H1 (cell line): ENCODE measurements at regions not wholly inside any gene's neighbourhood (a gene's known extent, or its start where the extent isn't known, plus 50 kb on each side); places are given as distances from the start of the nearest gene placed in this dataset.

Experiments used
- CTCF ChIA-PET: fragments of 300-600 bp; sonication (Branson Sonifier 250); formaldehyde crosslinking; loops from one replicate; lab custom pipeline; 2021; ENCODE audit not compliant: partially characterized antibody; lab: Charles Lee
- POLR2A ChIA-PET: fragments of 300-600 bp; sonication (Branson Sonifier 250); formaldehyde crosslinking; loops from one replicate; lab custom pipeline; 2021; ENCODE audit warnings: inconsistent platforms; ENCODE audit not compliant: partially characterized antibody; lab: Charles Lee
- DNase-seq, 2 experiments: peaks; one replicate each; pipeline versions ENCODE4 v3.0.0 to v3.0.0-alpha.2; 2010 to 2022; ENCODE audit warnings: low spot score in 2 of 2, low read depth in 1 of 2, mixed read lengths in 1 of 2
- FAIRE-seq: peaks from 2 replicates; lab custom pipeline; 2011; peaks lifted over from hg19 to GRCh38; lab: Jason Lieb, UNC
- H2AFZ ChIP-seq: 2 replicates; pipeline ENCODE4 v1.8.1; 2012; ENCODE audit warnings: low read length, inconsistent platforms
- H2AK5ac ChIP-seq: 2 replicates; pipeline ENCODE4 v1.6.1; 2013; ENCODE audit warnings: low read depth, low read length
- H2BK120ac ChIP-seq: replicated peaks from 2 replicates; pipeline ENCODE3; 2013; ENCODE audit warnings: low read depth, low read length, inconsistent platforms
- H2BK12ac ChIP-seq: 2 replicates; pipeline ENCODE4 v1.6.1; 2013; ENCODE audit warnings: low read depth, low read length
- H2BK15ac ChIP-seq: 2 replicates; pipeline ENCODE4 v1.6.1; 2013; ENCODE audit warnings: low read length
- H2BK20ac ChIP-seq: 2 replicates; pipeline ENCODE4 v1.6.1; 2013; ENCODE audit warnings: low read length
- H2BK5ac ChIP-seq: 2 replicates; pipeline ENCODE4 v1.6.1; 2013; ENCODE audit warnings: low read depth, low read length
- H3K14ac ChIP-seq: 2 replicates; pipeline ENCODE4 v1.6.1; 2013; ENCODE audit warnings: inconsistent platforms; ENCODE audit not compliant: insufficient read length
- H3K18ac ChIP-seq: 2 replicates; pipeline ENCODE4 v1.6.1; 2013; ENCODE audit warnings: low read length; ENCODE audit errors: extremely low read depth
- H3K23ac ChIP-seq: 2 replicates; pipeline ENCODE4 v1.6.1; 2013; ENCODE audit warnings: inconsistent platforms; ENCODE audit not compliant: insufficient read length
- H3K23me2 ChIP-seq: 2 replicates; pipeline ENCODE4 v1.6.1; 2013; ENCODE audit warnings: low read depth, low read length
- H3K27ac ChIP-seq: 2 replicates; pipeline ENCODE4 v1.6.1; 2011; ENCODE audit warnings: low read depth, low read length, inconsistent platforms
- H3K27me3 ChIP-seq, 4 experiments: replicated peaks in 1 of 4; 1 replicate in 1 of 4; 2 replicates in 3 of 4; pipeline versions ENCODE4 v1.6.1 to v1.8.1; 2011 to 2013; ENCODE audit warnings: low read length in 3 of 4, mild to moderate bottlenecking in 3 of 4, inconsistent platforms in 2 of 4, mixed read lengths in 2 of 4, moderate library complexity in 1 of 4; ENCODE audit not compliant: control insufficient read depth in 3 of 4, insufficient read depth in 3 of 4; ENCODE audit errors: extremely low read depth in 1 of 4
- H3K36me3 ChIP-seq, 4 experiments: 2 replicates each; pipeline versions ENCODE4 v1.6.1 to v1.8.1; 2011 to 2013; ENCODE audit warnings: mild to moderate bottlenecking in 4 of 4, low read length in 3 of 4, moderate library complexity in 2 of 4, control low read depth in 1 of 4, inconsistent platforms in 1 of 4; ENCODE audit not compliant: insufficient read depth in 4 of 4, control insufficient read depth in 2 of 4
- H3K4ac ChIP-seq: replicated peaks from 2 replicates; pipeline ENCODE3; 2013; ENCODE audit warnings: low read length, low read depth, mixed read lengths, inconsistent platforms; ENCODE audit not compliant: insufficient read length
- H3K4me1 ChIP-seq, 4 experiments: replicated peaks in 1 of 4; 1 replicate in 1 of 4; 2 replicates in 3 of 4; pipeline versions ENCODE4 v1.6.1 to v1.8.1; 2011 to 2013; ENCODE audit warnings: low read length in 3 of 4, inconsistent platforms in 2 of 4, mixed read lengths in 1 of 4; ENCODE audit not compliant: insufficient read depth in 4 of 4, control insufficient read depth in 3 of 4
- H3K4me2 ChIP-seq, 2 experiments: 2 replicates each; pipeline versions ENCODE4 v1.6.1 to v1.8.1; 2011 to 2013; ENCODE audit warnings: low read depth in 2 of 2, low read length in 2 of 2, control low read depth in 1 of 2, inconsistent platforms in 1 of 2, mild to moderate bottlenecking in 1 of 2; ENCODE audit not compliant: insufficient read depth in 1 of 2
- H3K4me3 ChIP-seq, 4 experiments: fragments of 200-600, 300-600 bp in 1 of 4; sonication (generic), shearing (Covaris generic), sonication (Bioruptor Twin) in 1 of 4; 2 replicates each; pipeline versions ENCODE4 v1.5.1 to v1.8.1; 2011 to 2016; ENCODE audit warnings: low read length in 4 of 4, low read depth in 3 of 4, control low read depth in 2 of 4, inconsistent platforms in 2 of 4, mild to moderate bottlenecking in 2 of 4, mixed read lengths in 1 of 4, moderate library complexity in 1 of 4; ENCODE audit not compliant: insufficient read depth in 2 of 4; ENCODE audit errors: extremely low read depth in 1 of 4
- H3K56ac ChIP-seq: replicated peaks from 2 replicates; pipeline ENCODE3; 2013; ENCODE audit warnings: low read depth, mild to moderate bottlenecking, mixed read lengths, low read length, inconsistent platforms; ENCODE audit not compliant: insufficient read length
- H3K79me1 ChIP-seq: 2 replicates; pipeline ENCODE4 v1.6.1; 2013; ENCODE audit warnings: low read depth, low read length, control low read depth
- H3K79me2 ChIP-seq, 2 experiments: 2 replicates each; pipeline versions ENCODE4 v1.6.1 to v1.8.1; 2012 to 2013; ENCODE audit warnings: low read length in 2 of 2, mild to moderate bottlenecking in 2 of 2, inconsistent platforms in 1 of 2; ENCODE audit not compliant: insufficient read depth in 2 of 2, control insufficient read depth in 1 of 2
- H3K9ac ChIP-seq, 4 experiments: replicated peaks in 1 of 4; 1 replicate in 1 of 4; 2 replicates in 3 of 4; pipeline versions ENCODE4 v1.6.1 to v1.8.1; 2011 to 2013; ENCODE audit warnings: low read depth in 3 of 4, low read length in 3 of 4, control low read depth in 2 of 4, mild to moderate bottlenecking in 2 of 4, moderate library complexity in 2 of 4, inconsistent platforms in 1 of 4; ENCODE audit errors: extremely low read depth in 1 of 4
- H3K9me3 ChIP-seq, 2 experiments: 2 replicates each; pipeline versions ENCODE4 v1.6.1 to v1.8.1; 2012 to 2013; ENCODE audit warnings: mild to moderate bottlenecking in 2 of 2, moderate library complexity in 2 of 2, control low read depth in 1 of 2, inconsistent platforms in 1 of 2, low read depth in 1 of 2, low read length in 1 of 2, mixed read lengths in 1 of 2; ENCODE audit not compliant: insufficient read depth in 2 of 2
- H4K20me1 ChIP-seq, 2 experiments: replicated peaks in 1 of 2; 2 replicates each; pipeline versions ENCODE3 to v1.8.1; 2011 to 2013; ENCODE audit warnings: inconsistent platforms in 2 of 2, low read length in 2 of 2, mild to moderate bottlenecking in 1 of 2; ENCODE audit not compliant: insufficient read depth in 2 of 2, control insufficient read depth in 1 of 2
- H4K5ac ChIP-seq: 2 replicates; pipeline ENCODE4 v1.6.1; 2013; ENCODE audit warnings: low read length, low read depth, mixed read lengths, inconsistent platforms; ENCODE audit not compliant: insufficient read length
- H4K8ac ChIP-seq: 2 replicates; pipeline ENCODE4 v1.8.0; 2013; ENCODE audit warnings: mild to moderate bottlenecking, moderate library complexity, low read length, inconsistent platforms; ENCODE audit not compliant: insufficient read depth; ENCODE audit errors: extremely low read depth
- H4K91ac ChIP-seq: replicated peaks from 2 replicates; pipeline ENCODE3; 2013; ENCODE audit warnings: low read length, mixed read lengths, inconsistent platforms; ENCODE audit not compliant: insufficient read length
- CBX5 ChIP-seq: fragments of 300-800, 300-1000 bp; sonication (generic); IDR thresholded peaks from 2 replicates; pipeline ENCODE4 v1.7.1; 2016; ENCODE audit warnings: antibody characterized with exemption, low read length, low read depth
- CHD2 ChIP-seq: IDR thresholded peaks from 2 replicates; pipeline ENCODE4 v1.6.1; 2012; ENCODE audit warnings: low read length, improper control_type of control experiment
- CTBP2 ChIP-seq: IDR thresholded peaks from 2 replicates; pipeline ENCODE4 v1.7.0; 2011; ENCODE audit warnings: borderline replicate concordance, mild to moderate bottlenecking, moderate library complexity, mixed read lengths, low read length; ENCODE audit not compliant: insufficient read depth, insufficient read length
- CTCF ChIP-seq, 3 experiments: IDR thresholded peaks; 1 replicate in 2 of 3; 2 replicates in 1 of 3; pipeline versions ENCODE4 v1.5.1 to v1.6.1; 2011; ENCODE audit warnings: low read length in 3 of 3, mild to moderate bottlenecking in 3 of 3, inconsistent platforms in 2 of 3, low read depth in 1 of 3, moderate library complexity in 1 of 3; ENCODE audit not compliant: insufficient read depth in 1 of 3; ENCODE audit errors: control extremely low read depth in 1 of 3
- GABPA ChIP-seq: IDR thresholded peaks from 2 replicates; pipeline ENCODE4 v1.6.1; 2011; ENCODE audit warnings: mild to moderate bottlenecking, low read length, moderate library complexity, borderline replicate concordance; ENCODE audit not compliant: insufficient read depth
- KDM1A ChIP-seq: fragments of 200-600, 300-600 bp; sonication (generic); IDR thresholded peaks from 2 replicates; pipeline ENCODE4 v1.7.1; 2016; ENCODE audit warnings: mild to moderate bottlenecking, low read length, borderline replicate concordance
- MAFK ChIP-seq: IDR thresholded peaks from 2 replicates; pipeline ENCODE4 v1.6.1; 2012; ENCODE audit warnings: low read depth, mild to moderate bottlenecking, improper control_type of control experiment, low read length
- RBBP5 ChIP-seq: IDR thresholded peaks from 2 replicates; pipeline ENCODE4 v1.7.1; 2012; ENCODE audit warnings: low read depth, mild to moderate bottlenecking, inconsistent platforms, low read length, moderate library complexity, borderline replicate concordance
- SIRT6 ChIP-seq: IDR thresholded peaks from one replicate; pipeline ENCODE4 v1.7.1; 2012; ENCODE audit warnings: low read length, inconsistent platforms
- SP4 ChIP-seq: IDR thresholded peaks from 2 replicates; pipeline ENCODE4 v1.6.1; 2012; ENCODE audit warnings: low read length, inconsistent platforms
- TAF1 ChIP-seq: IDR thresholded peaks from 2 replicates; pipeline ENCODE4 v1.6.1; 2011; ENCODE audit warnings: mild to moderate bottlenecking, low read depth, low read length
- TAF7 ChIP-seq: optimal IDR thresholded peaks from 2 replicates; pipeline ENCODE3; 2011; ENCODE audit warnings: low read depth, mild to moderate bottlenecking, inconsistent platforms, low read length, moderate library complexity, borderline replicate concordance
- TBP ChIP-seq: IDR thresholded peaks from 2 replicates; pipeline ENCODE4 v1.6.1; 2011; ENCODE audit warnings: low read depth, low read length, improper control_type of control experiment
- WGBS, 2 experiments: shearing (Covaris generic) in 1 of 2; methylation state at CpG; one replicate each; pipeline versions ENCODE4 v1.1.6 to v1.1.7; 2013 to 2015; ENCODE audit warnings: low lambda C conversion rate in 2 of 2, mixed read lengths in 2 of 2, inconsistent platforms in 1 of 2, low coverage in 1 of 2, missing lambda C conversion rate in 1 of 2; ENCODE audit not compliant: insufficient replicate concordance in 2 of 2, insufficient coverage in 1 of 2, insufficient read length in 1 of 2; ENCODE audit errors: extremely low coverage in 1 of 2, missing lambda C conversion rate in 1 of 2; 5-methylcytosine and 5-hydroxymethylcytosine counted together

- no peak overlapping the region for H2AFZ ChIP-seq
- ChIA-PET CTCF (interaction anchor here (3.1 kb wide), 1 partner anchor 31 kb away, joined by 13 read pairs; no protein-coding TSS in a partner anchor), POLR2A (no interaction called here)
- no peak overlapping the region for H4K91ac ChIP-seq
- H3K18ac ChIP-seq = no peak overlapping the region
- no peak overlapping the region for H3K14ac ChIP-seq
- no peak overlapping the region for H3K9ac ChIP-seq
- no peaks in the 10 kb centered on the region for H3K79me2 ChIP-seq
- no peaks in the 10 kb centered on the region for H3K23me2 ChIP-seq
- no peak overlapping the region for H4K8ac ChIP-seq
- H3K4me3 ChIP-seq = no peak overlapping the region
- no peak overlapping the region for H2BK5ac ChIP-seq
- H4K5ac ChIP-seq = no peak overlapping the region
- H3K4ac ChIP-seq = no peak overlapping the region
- no peak overlapping the region for H3K23ac ChIP-seq
- no peak overlapping the region for H3K27ac ChIP-seq
- no peak overlapping the region for H3K56ac ChIP-seq
- no peak overlapping the region for H2BK120ac ChIP-seq
- H3K9me3 ChIP-seq = peaks cover 4 to 9% of the 10 kb centered on the region in 2 experiments; a peak in 1 of 4 replicates
- H3K4me2 ChIP-seq = no peak overlapping the region
- no peaks in the 10 kb centered on the region for H3K36me3 ChIP-seq
- no peak for DNase-seq
- H3K27me3 ChIP-seq = peaks cover 0 to 1% (median 0%) of the 10 kb centered on the region in 4 experiments; a peak in 1 of 7 replicates
- H3K4me1 ChIP-seq = no peaks in the 10 kb centered on the region
- H2AK5ac ChIP-seq = no peak overlapping the region
- no peak overlapping the region for H2BK20ac ChIP-seq
- no peak for FAIRE-seq
- H2BK12ac ChIP-seq = no peak overlapping the region
- WGBS, 2 experiments = 91 to 100% methylated on average over 1 to 12 of the region's 12 CpGs
- H4K20me1 ChIP-seq = no peaks in the 10 kb centered on the region
- no peaks in the 10 kb centered on the region for H3K79me1 ChIP-seq
- H2BK15ac ChIP-seq = no peak overlapping the region
- no peak for TF ChIP-seq TBP
- no peak for TF ChIP-seq CHD2
- TF ChIP-seq TAF7 = no peak
- TF ChIP-seq RBBP5 = no peak
- TF ChIP-seq KDM1A = no peak
- no peak for TF ChIP-seq TAF1
- no peak for TF ChIP-seq CTCF (IDR thresholded peaks at IDR 0.05; ENCODE audit: control extremely low read depth in 1 of 3, insufficient read depth in 1 of 3, low read depth in 1 of 3, low read length in 3 of 3)
- TF ChIP-seq GABPA = no peak
- no peak for TF ChIP-seq CBX5
- no peak for TF ChIP-seq CTBP2
- TF ChIP-seq SIRT6 = no peak
- no peak for TF ChIP-seq MAFK
- no peak for TF ChIP-seq SP4
These were observed 182.5 kb downstream of the VRK1 start for GRCh38 chr14:96979611-96980074.
